ENCODE measurements at regions not wholly inside any gene's neighbourhood (a gene's known extent, or its start where the extent isn't known, plus 50 kb on each side); places are given as distances from the start of the nearest gene placed in this dataset.

- H3K36me3 Mint-ChIP-seq (ENCODE audit: low read depth) = no peaks in the 10 kb centered on the region
- peaks cover 24% of the 10 kb centered on the region for H3K27me3 Mint-ChIP-seq (ENCODE audit: low read depth)
- H3K27ac Mint-ChIP-seq = no peak overlapping the region
- TF ChIP-seq CTCF (IDR thresholded peaks at IDR 0.05; ENCODE audit: unreplicated experiment in 3 of 3) = no peak
- peaks cover under 1% of the 10 kb centered on the region for H3K4me1 Mint-ChIP-seq
- peaks cover 2% of the 10 kb centered on the region for H3K9me3 Mint-ChIP-seq
- no peak overlapping the region for H3K4me3 Mint-ChIP-seq
Observed at GRCh38 chr22:49081926-49082325, 745.7 kb downstream of the BRD1 start.

- no peaks in the 10 kb centered on the region for H3K36me3 Mint-ChIP-seq (ENCODE audit: low read depth)
- H3K4me1 Mint-ChIP-seq = no peaks in the 10 kb centered on the region
- H3K27ac Mint-ChIP-seq = no peak overlapping the region
- peaks cover 21% of the 10 kb centered on the region for H3K27me3 Mint-ChIP-seq (ENCODE audit: low read depth)
- peaks cover 2% of the 10 kb centered on the region for H3K9me3 Mint-ChIP-seq
- no peak overlapping the region for H3K4me3 Mint-ChIP-seq
- TF ChIP-seq CTCF (IDR thresholded peaks at IDR 0.05; ENCODE audit: unreplicated experiment in 3 of 3) = no peak
Observed at GRCh38 chr22:49081261-49081666, 746.4 kb downstream of the BRD1 start.

GRCh38 chr22:49080631-49081030 is 747.0 kb downstream of the BRD1 start:
- no peak overlapping the region for H3K27ac Mint-ChIP-seq
- no peaks in the 10 kb centered on the region for H3K36me3 Mint-ChIP-seq (ENCODE audit: low read depth)
- peaks cover 2% of the 10 kb centered on the region for H3K9me3 Mint-ChIP-seq
- peaks cover 17% of the 10 kb centered on the region for H3K27me3 Mint-ChIP-seq (ENCODE audit: low read depth)
- H3K4me3 Mint-ChIP-seq = no peak overlapping the region
- no peak for TF ChIP-seq CTCF (IDR thresholded peaks at IDR 0.05; ENCODE audit: unreplicated experiment in 3 of 3)
- no peaks in the 10 kb centered on the region for H3K4me1 Mint-ChIP-seq

GRCh38 chr22:49079743-49080500 is 747.8 kb downstream of the BRD1 start:
- Mint-ChIP-seq H3K4me3 (no peak overlapping the region), H3K27ac (no peak overlapping the region), H3K9me3 (peaks cover 2% of the 10 kb centered on the region), H3K27me3 (ENCODE audit: low read depth) (peaks cover 23% of the 10 kb centered on the region), H3K36me3 (ENCODE audit: low read depth) (no peaks in the 10 kb centered on the region), H3K4me1 (no peaks in the 10 kb centered on the region)
- no peak for TF ChIP-seq CTCF (IDR thresholded peaks at IDR 0.05; ENCODE audit: unreplicated experiment in 3 of 3)

- Mint-ChIP-seq H3K27me3 (ENCODE audit: low read depth) (peaks cover 15% of the 10 kb centered on the region), H3K4me1 (no peaks in the 10 kb centered on the region), H3K4me3 (no peak overlapping the region), H3K9me3 (peaks cover 2% of the 10 kb centered on the region), H3K36me3 (ENCODE audit: low read depth) (no peaks in the 10 kb centered on the region), H3K27ac (no peak overlapping the region)
- TF ChIP-seq CTCF (IDR thresholded peaks at IDR 0.05; ENCODE audit: unreplicated experiment in 3 of 3) = no peak
Observed at GRCh38 chr22:49079027-49079725, 748.5 kb downstream of the BRD1 start.

Measured in nephron (organoid).